ENCODE measurements at regions not wholly inside any gene's neighbourhood (a gene's known extent, or its start where the extent isn't known, plus 50 kb on each side); places are given as distances from the start of the nearest gene placed in this dataset.

GRCh38 chr2:183607995-183608394 lies 483.8 kb downstream of the NUP35 start:
- TF ChIP-seq CTCF (IDR thresholded peaks at IDR 0.05; ENCODE audit: low read length) (no peak), EZH2 (IDR thresholded peaks at IDR 0.05; ENCODE audit: borderline replicate concordance, low read length) (no peak)

All from OCI-LY1 (cell line).